ENCODE measurements at regions not wholly inside any gene's neighbourhood (a gene's known extent, or its start where the extent isn't known, plus 50 kb on each side); places are given as distances from the start of the nearest gene placed in this dataset.

DNA sequence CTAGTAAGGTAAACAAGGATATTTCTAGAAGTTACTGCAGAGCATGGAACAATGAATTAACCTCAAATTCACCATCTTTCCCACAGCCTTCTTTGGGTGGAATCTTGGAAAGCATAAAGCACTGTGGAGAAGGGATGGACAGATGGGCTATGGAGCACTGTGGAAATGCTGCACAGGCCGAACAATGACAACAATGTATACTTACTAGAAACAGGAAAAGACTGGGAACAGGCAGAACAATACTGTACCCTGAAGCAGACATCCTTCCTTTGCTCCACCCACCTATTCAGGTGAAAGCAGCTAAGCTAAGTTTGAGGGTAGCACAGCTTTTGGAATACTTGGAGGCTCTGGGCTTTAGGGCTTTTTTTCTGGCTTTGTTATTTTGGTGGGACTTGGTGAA, 250.6 kb upstream of the KLF8 start:
- H3K36me3 Mint-ChIP-seq (ENCODE audit: insufficient read depth, unreplicated experiment), result no peaks in the 10 kb centered on the region
- ChIA-PET POLR2A (no interaction called here), CTCF (no interaction called here)
- H3K4me1 Mint-ChIP-seq (ENCODE audit: insufficient read depth, unreplicated experiment), result no peaks in the 10 kb centered on the region
- no peak for DNase-seq (ENCODE audit: unreplicated experiment)
- intact Hi-C loops (cut with micrococcal nuclease), result no loop called here
- TF ChIP-seq, protein P1, sequence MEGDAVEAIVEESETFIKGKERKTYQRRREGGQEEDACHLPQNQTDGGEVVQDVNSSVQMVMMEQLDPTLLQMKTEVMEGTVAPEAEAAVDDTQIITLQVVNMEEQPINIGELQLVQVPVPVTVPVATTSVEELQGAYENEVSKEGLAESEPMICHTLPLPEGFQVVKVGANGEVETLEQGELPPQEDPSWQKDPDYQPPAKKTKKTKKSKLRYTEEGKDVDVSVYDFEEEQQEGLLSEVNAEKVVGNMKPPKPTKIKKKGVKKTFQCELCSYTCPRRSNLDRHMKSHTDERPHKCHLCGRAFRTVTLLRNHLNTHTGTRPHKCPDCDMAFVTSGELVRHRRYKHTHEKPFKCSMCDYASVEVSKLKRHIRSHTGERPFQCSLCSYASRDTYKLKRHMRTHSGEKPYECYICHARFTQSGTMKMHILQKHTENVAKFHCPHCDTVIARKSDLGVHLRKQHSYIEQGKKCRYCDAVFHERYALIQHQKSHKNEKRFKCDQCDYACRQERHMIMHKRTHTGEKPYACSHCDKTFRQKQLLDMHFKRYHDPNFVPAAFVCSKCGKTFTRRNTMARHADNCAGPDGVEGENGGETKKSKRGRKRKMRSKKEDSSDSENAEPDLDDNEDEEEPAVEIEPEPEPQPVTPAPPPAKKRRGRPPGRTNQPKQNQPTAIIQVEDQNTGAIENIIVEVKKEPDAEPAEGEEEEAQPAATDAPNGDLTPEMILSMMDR (IDR thresholded peaks at IDR 0.05; ENCODE audit: unreplicated experiment), result no peak
- peaks cover 33% of the 10 kb centered on the region for H3K27me3 Mint-ChIP-seq (ENCODE audit: insufficient read depth, unreplicated experiment)
- BruUV-seq (replicated peaks), result no TSS peak
- peaks cover 33% of the 10 kb centered on the region for H3K9me3 Mint-ChIP-seq (ENCODE audit: unreplicated experiment)
- H3K4me3 Mint-ChIP-seq (ENCODE audit: unreplicated experiment), result no peak overlapping the region
- H3K27ac Mint-ChIP-seq (ENCODE audit: low read depth, unreplicated experiment), result no peak overlapping the region

GRCh38 chrX:55996649-55997048, 235.5 kb upstream of the KLF8 start:
- H3K27ac Mint-ChIP-seq (ENCODE audit: low read depth, unreplicated experiment), result no peak overlapping the region
- no TSS peak for BruUV-seq (replicated peaks)
- ChIA-PET CTCF (no interaction called here), POLR2A (no interaction called here)
- H3K4me3 Mint-ChIP-seq (ENCODE audit: unreplicated experiment), result no peak overlapping the region
- peaks cover 5% of the 10 kb centered on the region for H3K9me3 Mint-ChIP-seq (ENCODE audit: unreplicated experiment)
- intact Hi-C loops (cut with micrococcal nuclease), result no loop called here
- peaks cover 27% of the 10 kb centered on the region for H3K27me3 Mint-ChIP-seq (ENCODE audit: insufficient read depth, unreplicated experiment)
- TF ChIP-seq, protein P1 (IDR thresholded peaks at IDR 0.05; ENCODE audit: unreplicated experiment), result no peak
- no peak for DNase-seq (ENCODE audit: unreplicated experiment)
- no peaks in the 10 kb centered on the region for H3K36me3 Mint-ChIP-seq (ENCODE audit: insufficient read depth, unreplicated experiment)
- no peaks in the 10 kb centered on the region for H3K4me1 Mint-ChIP-seq (ENCODE audit: insufficient read depth, unreplicated experiment)

DNA sequence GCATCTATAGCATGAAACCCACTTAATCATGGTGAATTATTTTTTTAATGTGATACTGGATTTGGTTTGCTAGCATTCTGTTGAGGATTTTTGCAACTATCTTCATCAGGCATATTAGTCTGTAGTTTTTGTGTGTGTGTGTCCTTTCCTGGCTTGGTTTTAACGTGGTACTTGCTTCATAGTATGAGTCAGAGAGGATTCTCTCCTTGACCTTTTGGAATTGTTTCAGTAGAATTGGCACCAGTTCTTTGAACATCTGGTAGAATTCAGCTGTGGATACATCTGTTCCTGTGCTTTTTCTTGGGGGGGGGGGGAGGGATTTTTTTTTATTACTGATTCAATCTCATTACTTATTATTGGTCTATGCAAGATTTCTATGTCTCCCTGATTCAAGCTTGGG, 232.0 kb upstream of the KLF8 start:
- peaks cover 10% of the 10 kb centered on the region for H3K9me3 Mint-ChIP-seq (ENCODE audit: unreplicated experiment)
- intact Hi-C loops (cut with micrococcal nuclease), result no loop called here

DNA sequence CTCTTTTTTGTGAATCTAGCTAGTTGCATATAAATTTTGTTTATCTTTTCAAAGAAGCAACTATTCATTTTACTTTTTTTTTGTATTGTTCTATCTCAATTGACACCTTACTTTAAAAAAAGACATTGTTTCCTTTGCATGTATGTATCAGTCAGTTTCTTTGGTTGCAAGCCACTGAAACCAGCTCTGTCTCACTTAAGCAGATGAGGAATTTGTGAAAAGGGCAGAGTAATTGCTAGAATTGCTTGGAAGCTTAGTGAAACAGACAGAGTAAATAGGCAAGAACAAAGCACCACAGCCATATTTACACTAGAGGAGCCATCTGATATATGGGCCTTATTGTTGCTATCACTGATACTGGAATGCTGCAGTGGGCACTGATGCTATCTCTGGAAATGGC, 231.4 kb upstream of the KLF8 start:
- peaks cover 30% of the 10 kb centered on the region for H3K27me3 Mint-ChIP-seq (ENCODE audit: insufficient read depth, unreplicated experiment)
- no peak for DNase-seq (ENCODE audit: unreplicated experiment)
- H3K9me3 Mint-ChIP-seq (ENCODE audit: unreplicated experiment), result peaks cover 10% of the 10 kb centered on the region
- H3K36me3 Mint-ChIP-seq (ENCODE audit: insufficient read depth, unreplicated experiment), result no peaks in the 10 kb centered on the region
- H3K4me1 Mint-ChIP-seq (ENCODE audit: insufficient read depth, unreplicated experiment), result no peaks in the 10 kb centered on the region
- no peak overlapping the region for H3K4me3 Mint-ChIP-seq (ENCODE audit: unreplicated experiment)
- CTCF ChIA-PET, result interaction anchor here (0.7 kb wide), 1 partner anchor 9 kb away, joined by 5 read pairs; no protein-coding TSS in a partner anchor
- POLR2A ChIA-PET, result no interaction called here
- intact Hi-C loops (cut with micrococcal nuclease), result no loop called here
- TF ChIP-seq, protein P1 (IDR thresholded peaks at IDR 0.05; ENCODE audit: unreplicated experiment), result no peak
- H3K27ac Mint-ChIP-seq (ENCODE audit: low read depth, unreplicated experiment), result no peak overlapping the region
- BruUV-seq (replicated peaks), result no TSS peak

More for the DNA sequence above, 232.0 kb upstream of the KLF8 start:
- H3K36me3 Mint-ChIP-seq (ENCODE audit: insufficient read depth, unreplicated experiment), result no peaks in the 10 kb centered on the region
- H3K4me1 Mint-ChIP-seq (ENCODE audit: insufficient read depth, unreplicated experiment), result no peaks in the 10 kb centered on the region
- H3K4me3 Mint-ChIP-seq (ENCODE audit: unreplicated experiment), result no peak overlapping the region
- ChIA-PET CTCF (interaction anchor here (0.7 kb wide), 1 partner anchor 9 kb away, joined by 5 read pairs; no protein-coding TSS in a partner anchor), POLR2A (no interaction called here)
- H3K27me3 Mint-ChIP-seq (ENCODE audit: insufficient read depth, unreplicated experiment), result peaks cover 35% of the 10 kb centered on the region
- DNase-seq (ENCODE audit: unreplicated experiment), result peak; percentile 3
- no peak overlapping the region for H3K27ac Mint-ChIP-seq (ENCODE audit: low read depth, unreplicated experiment)
- TF ChIP-seq, protein P1 (IDR thresholded peaks at IDR 0.05; ENCODE audit: unreplicated experiment), result no peak
- BruUV-seq (replicated peaks), result no TSS peak

Data from MCF 10A (cell line).